Ishikawa (cell line): ENCODE measurements at regions not wholly inside any gene's neighbourhood (a gene's known extent, or its start where the extent isn't known, plus 50 kb on each side); places are given as distances from the start of the nearest gene placed in this dataset.

Experiments used
- CEBPB ChIP-seq: IDR thresholded peaks from 2 replicates; pipeline ENCODE4 v1.6.1; 2012
- CREB1 ChIP-seq: IDR thresholded peaks from 2 replicates; pipeline ENCODE4 v1.6.1; 2012; ENCODE audit warnings: low read depth
- EGR1 ChIP-seq: IDR thresholded peaks from 2 replicates; pipeline ENCODE4 v1.6.1; 2012
- EP300 ChIP-seq: IDR thresholded peaks from 2 replicates; pipeline ENCODE4 v1.6.1; 2012; ENCODE audit warnings: borderline replicate concordance
- FOXM1 ChIP-seq: IDR thresholded peaks from 2 replicates; pipeline ENCODE4 v1.6.1; 2012; ENCODE audit warnings: low read depth, borderline replicate concordance
- NFIC ChIP-seq: IDR thresholded peaks from 2 replicates; pipeline ENCODE4 v1.6.1; 2012
- RAD21 ChIP-seq: IDR thresholded peaks from 2 replicates; pipeline ENCODE4 v1.6.1; 2012; ENCODE audit warnings: low read depth
- TAF1 ChIP-seq: IDR thresholded peaks from 2 replicates; pipeline ENCODE4 v1.6.1; 2012; ENCODE audit warnings: low read depth, mild to moderate bottlenecking
- TCF12 ChIP-seq: IDR thresholded peaks from 2 replicates; pipeline ENCODE4 v1.6.1; 2012; ENCODE audit warnings: low read depth
- TEAD4 ChIP-seq: IDR thresholded peaks from 2 replicates; pipeline ENCODE4 v1.6.1; 2012
- YY1 ChIP-seq: IDR thresholded peaks from 2 replicates; pipeline ENCODE4 v1.6.1; 2012; ENCODE audit warnings: low read depth
- ZBTB7A ChIP-seq: IDR thresholded peaks from 2 replicates; pipeline ENCODE4 v1.6.1; 2012; ENCODE audit warnings: low read depth
- TF ChIP-seq, protein P1 (sequence below): IDR thresholded peaks from 2 replicates; pipeline ENCODE4 v1.6.1; 2012
- TF ChIP-seq, protein P2 (sequence below): IDR thresholded peaks from 2 replicates; pipeline ENCODE4 v1.6.1; 2012
- TF ChIP-seq, protein P3 (sequence below): IDR thresholded peaks from 2 replicates; pipeline ENCODE4 v1.6.1; 2012; ENCODE audit warnings: low read depth, mild to moderate bottlenecking

GRCh38 chr5:121171834-121172233, 679.8 kb upstream of the FTMT start:
- TF ChIP-seq TAF1 (no peak), EP300 (no peak), CREB1 (no peak), TEAD4 (no peak), NFIC (no peak), EGR1 (no peak), ZBTB7A (no peak), FOXM1 (no peak), RAD21 (no peak), YY1 (no peak), CEBPB (no peak), TCF12 (no peak)
- TF ChIP-seq, protein P1, sequence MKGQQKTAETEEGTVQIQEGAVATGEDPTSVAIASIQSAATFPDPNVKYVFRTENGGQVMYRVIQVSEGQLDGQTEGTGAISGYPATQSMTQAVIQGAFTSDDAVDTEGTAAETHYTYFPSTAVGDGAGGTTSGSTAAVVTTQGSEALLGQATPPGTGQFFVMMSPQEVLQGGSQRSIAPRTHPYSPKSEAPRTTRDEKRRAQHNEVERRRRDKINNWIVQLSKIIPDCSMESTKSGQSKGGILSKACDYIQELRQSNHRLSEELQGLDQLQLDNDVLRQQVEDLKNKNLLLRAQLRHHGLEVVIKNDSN, result no peak
- TF ChIP-seq, protein P2, sequence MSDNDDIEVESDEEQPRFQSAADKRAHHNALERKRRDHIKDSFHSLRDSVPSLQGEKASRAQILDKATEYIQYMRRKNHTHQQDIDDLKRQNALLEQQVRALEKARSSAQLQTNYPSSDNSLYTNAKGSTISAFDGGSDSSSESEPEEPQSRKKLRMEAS, result no peak
- TF ChIP-seq, protein P3, sequence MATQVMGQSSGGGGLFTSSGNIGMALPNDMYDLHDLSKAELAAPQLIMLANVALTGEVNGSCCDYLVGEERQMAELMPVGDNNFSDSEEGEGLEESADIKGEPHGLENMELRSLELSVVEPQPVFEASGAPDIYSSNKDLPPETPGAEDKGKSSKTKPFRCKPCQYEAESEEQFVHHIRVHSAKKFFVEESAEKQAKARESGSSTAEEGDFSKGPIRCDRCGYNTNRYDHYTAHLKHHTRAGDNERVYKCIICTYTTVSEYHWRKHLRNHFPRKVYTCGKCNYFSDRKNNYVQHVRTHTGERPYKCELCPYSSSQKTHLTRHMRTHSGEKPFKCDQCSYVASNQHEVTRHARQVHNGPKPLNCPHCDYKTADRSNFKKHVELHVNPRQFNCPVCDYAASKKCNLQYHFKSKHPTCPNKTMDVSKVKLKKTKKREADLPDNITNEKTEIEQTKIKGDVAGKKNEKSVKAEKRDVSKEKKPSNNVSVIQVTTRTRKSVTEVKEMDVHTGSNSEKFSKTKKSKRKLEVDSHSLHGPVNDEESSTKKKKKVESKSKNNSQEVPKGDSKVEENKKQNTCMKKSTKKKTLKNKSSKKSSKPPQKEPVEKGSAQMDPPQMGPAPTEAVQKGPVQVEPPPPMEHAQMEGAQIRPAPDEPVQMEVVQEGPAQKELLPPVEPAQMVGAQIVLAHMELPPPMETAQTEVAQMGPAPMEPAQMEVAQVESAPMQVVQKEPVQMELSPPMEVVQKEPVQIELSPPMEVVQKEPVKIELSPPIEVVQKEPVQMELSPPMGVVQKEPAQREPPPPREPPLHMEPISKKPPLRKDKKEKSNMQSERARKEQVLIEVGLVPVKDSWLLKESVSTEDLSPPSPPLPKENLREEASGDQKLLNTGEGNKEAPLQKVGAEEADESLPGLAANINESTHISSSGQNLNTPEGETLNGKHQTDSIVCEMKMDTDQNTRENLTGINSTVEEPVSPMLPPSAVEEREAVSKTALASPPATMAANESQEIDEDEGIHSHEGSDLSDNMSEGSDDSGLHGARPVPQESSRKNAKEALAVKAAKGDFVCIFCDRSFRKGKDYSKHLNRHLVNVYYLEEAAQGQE, result no peak

DNA sequence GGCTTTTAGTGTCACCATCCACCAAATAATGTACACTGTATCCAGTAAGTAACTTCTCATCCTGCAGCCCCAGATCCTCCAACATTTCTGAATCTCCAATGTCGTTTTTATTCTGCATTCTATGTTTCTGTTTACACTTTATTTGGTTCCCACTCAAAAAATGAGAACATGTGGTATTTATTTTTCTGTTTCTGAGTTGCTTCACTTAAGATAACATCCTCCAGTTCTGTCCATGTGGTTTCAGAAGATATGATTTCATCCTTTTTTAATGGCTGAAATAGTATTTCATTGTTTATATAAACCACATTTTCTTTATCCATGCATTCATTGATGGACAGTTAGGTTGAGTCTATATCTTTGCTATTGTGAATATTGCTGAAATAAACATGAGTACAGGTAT, 677.3 kb upstream of the FTMT start:
- TF ChIP-seq CEBPB, result no peak
- TF ChIP-seq EP300, result no peak
- TF ChIP-seq EGR1, result no peak
- TF ChIP-seq FOXM1, result no peak
- TF ChIP-seq, protein P1, result no peak
- TF ChIP-seq TCF12, result no peak
- no peak for TF ChIP-seq TAF1
- no peak for TF ChIP-seq RAD21
- TF ChIP-seq CREB1, result no peak
- no peak for TF ChIP-seq ZBTB7A
- no peak for TF ChIP-seq TEAD4
- TF ChIP-seq, protein P2, result no peak
- TF ChIP-seq YY1, result no peak

- no peak for TF ChIP-seq CEBPB
- TF ChIP-seq EGR1, result no peak
- TF ChIP-seq ZBTB7A, result no peak
- TF ChIP-seq TAF1, result no peak
- TF ChIP-seq RAD21, result no peak
- TF ChIP-seq FOXM1, result no peak
- TF ChIP-seq NFIC, result no peak
- TF ChIP-seq, protein P1, result no peak
- TF ChIP-seq, protein P2, result no peak
- no peak for TF ChIP-seq TEAD4
- TF ChIP-seq, protein P3, result no peak
- no peak for TF ChIP-seq TCF12
- no peak for TF ChIP-seq EP300
- no peak for TF ChIP-seq CREB1
- TF ChIP-seq YY1, result no peak
These were observed 675.7 kb upstream of the FTMT start for GRCh38 chr5:121175986-121176385.

- no peak for TF ChIP-seq TCF12
- TF ChIP-seq NFIC, result no peak
- no peak for TF ChIP-seq ZBTB7A
- no peak for TF ChIP-seq TAF1
- no peak for TF ChIP-seq CREB1
- TF ChIP-seq EGR1, result no peak
- no peak for TF ChIP-seq YY1
- no peak for TF ChIP-seq FOXM1
- TF ChIP-seq CEBPB, result no peak
- TF ChIP-seq EP300, result no peak
- TF ChIP-seq, protein P3, result no peak
- TF ChIP-seq RAD21, result no peak
- TF ChIP-seq TEAD4, result no peak
- TF ChIP-seq, protein P2, result no peak
These were observed 668.7 kb upstream of the FTMT start for GRCh38 chr5:121182788-121183490.
